Mesendoderm (in vitro differentiated cells): ENCODE measurements at regions not wholly inside any gene's neighbourhood (a gene's known extent, or its start where the extent isn't known, plus 50 kb on each side); places are given as distances from the start of the nearest gene placed in this dataset.
A peak's percentile ranks its signal among the peaks of the same experiment; 100 is the strongest.

Source experiments
- DNase-seq: peaks from one replicate; pipeline ENCODE4 v3.0.0; 2013
- H2AK5ac ChIP-seq: 2 replicates; pipeline ENCODE4 v1.6.1; 2013; ENCODE audit warnings: low read length, inconsistent platforms
- H2BK120ac ChIP-seq: 2 replicates; pipeline ENCODE4 v1.6.1; 2013; ENCODE audit warnings: low read depth, mild to moderate bottlenecking, low read length, moderate library complexity, mixed read lengths
- H2BK15ac ChIP-seq: replicated peaks from 2 replicates; pipeline ENCODE4 v1.6.1; 2013; ENCODE audit warnings: low read depth, mild to moderate bottlenecking, moderate library complexity
- H2BK5ac ChIP-seq: 2 replicates; pipeline ENCODE4 v1.6.1; 2013; ENCODE audit warnings: low read length, inconsistent platforms
- H3K18ac ChIP-seq: 2 replicates; pipeline ENCODE4 v1.6.1; 2013; ENCODE audit warnings: mild to moderate bottlenecking, low read length, mixed read lengths
- H3K23ac ChIP-seq: one replicate; pipeline ENCODE4 v1.6.1; 2013; ENCODE audit warnings: low read length
- H3K27ac ChIP-seq: 2 replicates; pipeline ENCODE4 v1.5.1; 2013; ENCODE audit warnings: low read depth, mild to moderate bottlenecking, inconsistent platforms, low read length, moderate library complexity
- H3K27me3 ChIP-seq: 2 replicates; pipeline ENCODE4 v1.6.1; 2013; ENCODE audit warnings: low read length, control low read depth, mild to moderate bottlenecking, inconsistent platforms; ENCODE audit not compliant: insufficient read depth, poor library complexity
- H3K36me3 ChIP-seq: 2 replicates; pipeline ENCODE4 v1.6.1; 2013; ENCODE audit warnings: low read length, inconsistent platforms; ENCODE audit not compliant: control insufficient read depth, insufficient read depth
- H3K4ac ChIP-seq: one replicate; pipeline ENCODE4 v1.6.1; 2013; ENCODE audit warnings: low read depth, mild to moderate bottlenecking, low read length, moderate library complexity
- H3K4me1 ChIP-seq: 2 replicates; pipeline ENCODE4 v1.6.1; 2013; ENCODE audit warnings: low read depth, low read length, inconsistent platforms; ENCODE audit not compliant: control insufficient read depth
- H3K4me2 ChIP-seq: 2 replicates; pipeline ENCODE4 v1.6.1; 2013; ENCODE audit warnings: low read length
- H3K4me3 ChIP-seq: 2 replicates; pipeline ENCODE4 v1.5.1; 2013; ENCODE audit warnings: mild to moderate bottlenecking, low read length
- H3K56ac ChIP-seq: one replicate; pipeline ENCODE4 v1.6.1; 2013; ENCODE audit warnings: low read length
- H3K79me1 ChIP-seq: 2 replicates; pipeline ENCODE4 v1.6.1; 2013; ENCODE audit warnings: low read length, inconsistent platforms
- H3K79me2 ChIP-seq: 2 replicates; pipeline ENCODE4 v1.6.1; 2013; ENCODE audit warnings: mild to moderate bottlenecking, low read length; ENCODE audit not compliant: control insufficient read depth, insufficient read depth
- H3K9ac ChIP-seq: 2 replicates; pipeline ENCODE4 v1.6.1; 2013; ENCODE audit warnings: low read length, inconsistent platforms
- H4K5ac ChIP-seq: one replicate; pipeline ENCODE4 v1.6.1; 2013; ENCODE audit warnings: low read length
- H4K8ac ChIP-seq: one replicate; pipeline ENCODE4 v1.6.1; 2013; ENCODE audit warnings: low read depth, mild to moderate bottlenecking, control low read depth, low read length, moderate library complexity
- WGBS: extraction: QIAGEN DNeasy Blood & Tissue Kit; methylation state at CpG from one replicate; pipeline ENCODE4 v1.1.7; 2013; ENCODE audit warnings: low lambda C conversion rate, missing lambda C conversion rate; ENCODE audit not compliant: insufficient coverage; ENCODE audit errors: extremely low coverage; 5-methylcytosine and 5-hydroxymethylcytosine counted together

DNA sequence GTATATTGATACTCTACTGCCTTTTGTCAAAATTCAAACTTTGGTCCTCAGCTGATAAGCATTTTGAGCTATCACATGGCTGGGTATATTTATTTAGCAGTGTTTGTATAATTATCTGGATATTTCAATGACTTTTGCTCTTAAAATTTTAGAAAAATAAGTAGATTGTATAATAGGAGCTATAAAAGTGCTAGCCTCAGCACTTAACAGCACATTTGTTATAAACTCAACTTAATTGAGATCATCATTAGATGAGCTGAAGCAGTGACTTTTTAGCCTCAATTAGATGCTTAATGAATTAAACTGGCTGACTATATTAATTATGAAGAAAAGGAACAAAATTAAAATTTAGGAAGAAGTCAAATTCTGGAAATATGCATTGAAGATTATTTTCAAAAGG lies 429.9 kb downstream of the DYNC2H1 start:
- Histone ChIP-seq H3K4ac (no peak overlapping the region), H3K4me1 (no peaks in the 10 kb centered on the region), H3K23ac (no peak overlapping the region), H2AK5ac (no peak overlapping the region), H3K4me2 (no peak overlapping the region), H2BK5ac (no peak overlapping the region), H3K27ac (no peak overlapping the region), H3K56ac (no peak overlapping the region), H3K79me1 (no peaks in the 10 kb centered on the region), H3K79me2 (no peaks in the 10 kb centered on the region), H4K8ac (no peak overlapping the region), H4K5ac (no peak overlapping the region), H3K9ac (no peak overlapping the region), H2BK15ac (no peak overlapping the region), H3K27me3 (no peaks in the 10 kb centered on the region), H3K4me3 (no peak overlapping the region), H3K18ac (no peak overlapping the region), H3K36me3 (no peaks in the 10 kb centered on the region), H2BK120ac (no peak overlapping the region)
- no peak for DNase-seq

DNA sequence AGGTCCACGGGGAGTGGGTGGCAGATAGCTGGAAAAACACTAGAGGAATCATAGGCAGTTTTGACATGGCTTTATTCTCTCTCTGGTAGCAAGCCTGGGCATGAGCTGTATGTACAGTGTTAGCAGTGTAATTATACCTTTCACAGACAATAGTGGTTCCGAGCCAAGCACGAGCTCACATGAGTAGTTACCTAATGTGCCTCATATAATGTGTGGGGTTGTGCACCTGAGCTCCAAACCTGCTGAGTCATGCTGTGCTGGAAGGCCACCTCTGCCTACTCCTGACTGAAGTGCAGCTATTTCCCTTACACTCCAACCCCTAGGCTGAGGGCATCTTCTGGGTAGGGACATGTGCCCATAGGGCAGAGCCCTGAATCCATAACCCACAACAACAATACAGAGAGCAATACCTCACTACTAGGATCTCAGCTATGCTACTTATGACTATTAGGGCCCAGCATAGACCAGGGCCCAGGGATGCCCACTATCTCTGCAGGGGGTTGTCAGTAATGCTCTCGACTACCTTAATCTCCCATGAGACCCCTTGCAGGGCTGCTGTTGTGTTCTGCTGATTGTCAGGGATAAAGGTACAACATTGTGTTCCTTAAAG lies 432.1 kb downstream of the DYNC2H1 start:
- H4K5ac ChIP-seq, result no peak overlapping the region
- no CpG with 5 or more reads among the region's 4 CpGs for WGBS

DNA sequence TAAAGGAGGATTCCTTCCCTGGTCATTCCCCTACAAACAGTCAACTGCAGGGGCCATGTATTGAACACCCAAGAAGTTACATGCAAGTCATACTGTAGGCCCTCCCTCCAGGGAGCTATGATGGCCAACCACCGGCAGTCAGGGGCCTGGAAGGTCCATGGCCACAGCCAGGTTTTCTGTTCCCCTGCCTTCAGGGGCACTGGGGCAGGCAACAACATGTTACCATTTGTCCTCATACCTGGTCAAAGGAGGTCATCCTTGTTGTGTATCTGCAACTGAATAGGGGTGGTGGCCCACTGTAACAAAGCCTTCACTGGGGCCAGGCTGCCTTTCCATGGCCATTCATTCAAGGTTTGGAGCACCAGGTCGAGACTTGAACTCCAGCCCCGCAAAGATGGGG lies 433.6 kb downstream of the DYNC2H1 start:
- no peaks in the 10 kb centered on the region for H3K79me1 ChIP-seq
- H3K4ac ChIP-seq, result no peak overlapping the region
- H3K27ac ChIP-seq, result no peak overlapping the region
- H3K27me3 ChIP-seq, result no peaks in the 10 kb centered on the region
- no peak overlapping the region for H3K4me2 ChIP-seq
- no peak overlapping the region for H3K4me3 ChIP-seq
- H3K4me1 ChIP-seq, result no peaks in the 10 kb centered on the region
- H2BK120ac ChIP-seq, result no peak overlapping the region
- H2AK5ac ChIP-seq, result no peak overlapping the region
- no peak overlapping the region for H2BK15ac ChIP-seq
- H3K18ac ChIP-seq, result no peak overlapping the region
- no peak overlapping the region for H3K9ac ChIP-seq
- no peak overlapping the region for H3K56ac ChIP-seq
- no peak overlapping the region for H4K5ac ChIP-seq
- no peak overlapping the region for H3K23ac ChIP-seq
- no peak overlapping the region for H4K8ac ChIP-seq
- DNase-seq, result no peak
- H3K36me3 ChIP-seq, result no peaks in the 10 kb centered on the region
- no peak overlapping the region for H2BK5ac ChIP-seq
- no CpG with 5 or more reads among the region's 3 CpGs for WGBS
- H3K79me2 ChIP-seq, result no peaks in the 10 kb centered on the region

More for the DNA sequence above, 432.1 kb downstream of the DYNC2H1 start:
- Histone ChIP-seq H3K27ac (no peak overlapping the region), H3K4ac (no peak overlapping the region), H2AK5ac (no peak overlapping the region), H2BK15ac (no peak overlapping the region), H3K18ac (no peak overlapping the region), H3K4me1 (no peaks in the 10 kb centered on the region), H3K4me3 (no peak overlapping the region), H3K79me1 (no peaks in the 10 kb centered on the region), H3K36me3 (no peaks in the 10 kb centered on the region), H2BK5ac (no peak overlapping the region), H4K8ac (no peak overlapping the region), H3K56ac (no peak overlapping the region), H3K4me2 (no peak overlapping the region), H2BK120ac (no peak overlapping the region), H3K9ac (no peak overlapping the region), H3K79me2 (no peaks in the 10 kb centered on the region), H3K27me3 (no peaks in the 10 kb centered on the region), H3K23ac (no peak overlapping the region)
- peak; percentile 55 for DNase-seq

DNA sequence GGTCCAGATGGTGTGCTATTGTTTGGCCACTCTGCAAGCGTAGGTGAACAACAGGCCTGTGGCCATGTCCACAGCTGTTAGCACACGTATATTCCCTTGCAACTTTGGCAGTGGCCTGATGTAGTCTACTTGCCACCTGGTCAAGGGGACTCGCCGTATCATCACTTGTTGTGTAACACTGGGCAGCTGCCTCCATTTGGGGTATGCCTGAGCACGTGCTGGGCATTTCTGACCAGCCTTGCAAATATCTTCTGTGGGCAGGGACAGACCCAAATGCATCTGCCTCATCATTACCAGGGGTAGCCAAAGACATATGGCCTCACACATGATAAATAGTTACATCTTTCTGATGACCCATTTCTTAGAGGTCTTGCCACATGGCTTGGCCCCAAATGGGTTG lies 434.2 kb downstream of the DYNC2H1 start:
- WGBS, result no CpG with 5 or more reads among the region's 5 CpGs
- no peaks in the 10 kb centered on the region for H3K36me3 ChIP-seq
- no peak overlapping the region for H4K8ac ChIP-seq
- no peak overlapping the region for H3K4ac ChIP-seq
- DNase-seq, result no peak
- H3K18ac ChIP-seq, result no peak overlapping the region
- no peak overlapping the region for H2AK5ac ChIP-seq
- no peak overlapping the region for H3K9ac ChIP-seq
- H3K4me2 ChIP-seq, result no peak overlapping the region
- H2BK15ac ChIP-seq, result no peak overlapping the region
- H3K23ac ChIP-seq, result no peak overlapping the region
- H2BK120ac ChIP-seq, result no peak overlapping the region
- no peaks in the 10 kb centered on the region for H3K79me1 ChIP-seq
- no peak overlapping the region for H3K27ac ChIP-seq
- H3K79me2 ChIP-seq, result no peaks in the 10 kb centered on the region
- no peak overlapping the region for H4K5ac ChIP-seq
- H3K27me3 ChIP-seq, result no peaks in the 10 kb centered on the region
- no peaks in the 10 kb centered on the region for H3K4me1 ChIP-seq
- H2BK5ac ChIP-seq, result no peak overlapping the region
- no peak overlapping the region for H3K4me3 ChIP-seq
- H3K56ac ChIP-seq, result no peak overlapping the region

DNA sequence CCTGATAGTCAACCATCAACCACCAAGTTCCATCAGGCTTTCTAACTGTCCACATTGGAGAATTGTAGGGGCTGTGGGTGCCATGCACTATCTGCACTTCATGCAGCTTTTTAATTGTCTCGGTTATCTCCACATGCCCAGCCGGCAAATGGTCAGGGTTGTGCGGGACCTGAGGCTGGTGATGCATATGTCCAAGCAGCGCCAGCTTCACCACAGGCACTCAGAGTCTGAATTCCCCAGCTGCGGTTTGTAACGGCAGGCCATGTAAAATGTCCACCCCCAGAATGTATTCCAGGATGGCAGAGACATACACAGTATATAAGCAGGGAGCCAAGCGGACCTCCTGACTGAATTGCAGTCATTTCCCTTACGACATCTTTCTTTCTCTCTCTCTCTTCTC lies 435.6 kb downstream of the DYNC2H1 start:
- Histone ChIP-seq H3K9ac (no peak overlapping the region), H3K4me1 (no peaks in the 10 kb centered on the region), H3K36me3 (no peaks in the 10 kb centered on the region), H3K4ac (no peak overlapping the region), H2AK5ac (no peak overlapping the region), H3K56ac (no peak overlapping the region), H4K8ac (no peak overlapping the region), H2BK15ac (no peak overlapping the region), H2BK120ac (no peak overlapping the region), H3K27me3 (no peaks in the 10 kb centered on the region), H4K5ac (no peak overlapping the region), H3K23ac (no peak overlapping the region), H2BK5ac (no peak overlapping the region), H3K18ac (no peak overlapping the region), H3K4me2 (no peak overlapping the region), H3K27ac (no peak overlapping the region), H3K4me3 (no peak overlapping the region), H3K79me1 (no peaks in the 10 kb centered on the region), H3K79me2 (no peaks in the 10 kb centered on the region)
- DNase-seq, result no peak
- no CpG with 5 or more reads among the region's 8 CpGs for WGBS

DNA sequence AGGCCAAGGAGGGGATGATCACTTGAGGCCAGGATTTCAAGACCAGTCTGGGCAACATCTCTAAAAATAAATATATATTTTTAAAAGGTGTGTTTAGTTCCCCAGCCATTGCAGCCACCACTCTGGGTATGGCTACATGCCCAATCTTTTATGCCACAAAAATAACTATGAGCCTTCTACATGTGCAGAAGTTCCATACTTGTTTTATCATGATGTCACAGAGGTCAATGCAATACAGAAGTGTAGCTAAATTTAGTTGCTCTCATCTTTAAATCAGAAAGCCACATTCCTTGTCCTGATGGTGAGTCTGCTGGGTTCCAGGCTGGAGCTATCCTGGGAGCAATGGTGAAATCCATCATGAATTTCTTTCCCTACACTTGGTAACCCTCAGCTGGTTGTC lies 436.3 kb downstream of the DYNC2H1 start:
- Histone ChIP-seq H2BK15ac (no peak overlapping the region), H3K79me2 (no peaks in the 10 kb centered on the region), H3K4me3 (no peak overlapping the region)

More for the DNA sequence above, 436.3 kb downstream of the DYNC2H1 start:
- H4K8ac ChIP-seq, result no peak overlapping the region
- no peak overlapping the region for H3K27ac ChIP-seq
- H3K56ac ChIP-seq, result no peak overlapping the region
- no peak overlapping the region for H3K9ac ChIP-seq
- no peak overlapping the region for H3K4ac ChIP-seq
- no peak overlapping the region for H2BK5ac ChIP-seq
- H3K36me3 ChIP-seq, result no peaks in the 10 kb centered on the region
- H3K4me2 ChIP-seq, result no peak overlapping the region
- no peaks in the 10 kb centered on the region for H3K27me3 ChIP-seq
- H3K4me1 ChIP-seq, result no peaks in the 10 kb centered on the region
- H3K23ac ChIP-seq, result no peak overlapping the region
- H3K18ac ChIP-seq, result no peak overlapping the region
- no peak overlapping the region for H4K5ac ChIP-seq
- no peaks in the 10 kb centered on the region for H3K79me1 ChIP-seq
- no peak overlapping the region for H2BK120ac ChIP-seq
- DNase-seq, result no peak
- H2AK5ac ChIP-seq, result no peak overlapping the region
